IMR-90 (cell line): ENCODE measurements at regions not wholly inside any gene's neighbourhood (a gene's known extent, or its start where the extent isn't known, plus 50 kb on each side); places are given as distances from the start of the nearest gene placed in this dataset.

Experiments used
- ATAC-seq: fragments of 200-7000 bp; cut with Tn5 transposase; 2 replicates; pipeline ENCODE4 v1.9.1; 2020; ENCODE audit warnings: low read depth, mild to moderate bottlenecking, moderate library complexity
- BruUV-seq: library from RNA; stranded (reverse); fragments of 400-500 nt; replicated peaks from 2 replicates; lab custom pipeline; 2021; lab: Mats Ljungman, UMichigan
- CTCF ChIA-PET: fragments of 300-600 bp; formaldehyde crosslinking; extraction: SDS; loops from one replicate; lab custom pipeline; 2021; ENCODE audit warnings: antibody characterized with exemption; lab: Yijun Ruan, JAX
- POLR2A ChIA-PET: fragments of 300-600 bp; sonication (Branson Sonifier 250); formaldehyde crosslinking; loops from one replicate; lab custom pipeline; 2022; ENCODE audit warnings: antibody characterized with exemption; ENCODE audit not compliant: unreplicated experiment; lab: Charles Lee
- DNase-seq: peaks from one replicate; pipeline ENCODE4 v3.0.0; 2013
- H2AFZ ChIP-seq: replicated peaks from 2 replicates; pipeline ENCODE3; 2013; ENCODE audit warnings: low read length, mild to moderate bottlenecking; ENCODE audit not compliant: poor library complexity
- H2AK5ac ChIP-seq: 2 replicates; pipeline ENCODE4 v1.6.1; 2013; ENCODE audit warnings: low read depth, low read length, inconsistent platforms
- H2AK9ac ChIP-seq: replicated peaks from 2 replicates; pipeline ENCODE3; 2013; ENCODE audit warnings: mild to moderate bottlenecking, low read depth, low read length, moderate library complexity; ENCODE audit not compliant: poor library complexity
- H2BK120ac ChIP-seq: 2 replicates; pipeline ENCODE4 v1.6.1; 2013; ENCODE audit warnings: low read depth, low read length, inconsistent platforms
- H2BK15ac ChIP-seq: 3 replicates; pipeline ENCODE4 v1.6.1; 2013; ENCODE audit warnings: low read depth, low read length, inconsistent platforms
- H2BK20ac ChIP-seq: 2 replicates; pipeline ENCODE4 v1.6.1; 2013; ENCODE audit warnings: low read depth, mild to moderate bottlenecking, inconsistent platforms, low read length, moderate library complexity
- H2BK5ac ChIP-seq: 2 replicates; pipeline ENCODE4 v1.6.1; 2013; ENCODE audit warnings: mild to moderate bottlenecking, low read depth, low read length, inconsistent platforms; ENCODE audit not compliant: poor library complexity, severe bottlenecking
- H3K14ac ChIP-seq: replicated peaks from 2 replicates; pipeline ENCODE4 v1.6.1; 2013; ENCODE audit warnings: low read depth, low read length, inconsistent platforms
- H3K18ac ChIP-seq: 2 replicates; pipeline ENCODE4 v1.6.1; 2013; ENCODE audit warnings: low read depth, low read length, control low read depth
- H3K23ac ChIP-seq: 2 replicates; pipeline ENCODE4 v1.6.1; 2013; ENCODE audit warnings: low read depth, low read length, inconsistent platforms
- H3K27ac ChIP-seq: 2 replicates; pipeline ENCODE4 v1.5.1; 2013; ENCODE audit warnings: mild to moderate bottlenecking, control low read depth, low read length; ENCODE audit not compliant: insufficient read depth
- H3K27me3 ChIP-seq: 2 replicates; pipeline ENCODE4 v1.6.1; 2013; ENCODE audit warnings: low read length; ENCODE audit not compliant: control insufficient read depth, insufficient read depth
- H3K36me3 ChIP-seq: 2 replicates; pipeline ENCODE4 v1.6.1; 2013; ENCODE audit warnings: low read length, mixed read lengths; ENCODE audit not compliant: control insufficient read depth, insufficient read depth
- H3K4ac ChIP-seq: 2 replicates; pipeline ENCODE4 v1.6.1; 2013; ENCODE audit warnings: low read depth, low read length, inconsistent platforms
- H3K4me1 ChIP-seq: 2 replicates; pipeline ENCODE4 v1.6.1; 2013; ENCODE audit warnings: low read length, mixed read lengths; ENCODE audit not compliant: control insufficient read depth, insufficient read depth
- H3K4me2 ChIP-seq: 2 replicates; pipeline ENCODE4 v1.6.1; 2013; ENCODE audit warnings: low read depth, mild to moderate bottlenecking, control low read depth, low read length, moderate library complexity
- H3K4me3 ChIP-seq: 2 replicates; pipeline ENCODE4 v1.5.1; 2013; ENCODE audit warnings: low read depth, mild to moderate bottlenecking, control low read depth, low read length, moderate library complexity; ENCODE audit not compliant: insufficient read depth
- H3K56ac ChIP-seq: 2 replicates; pipeline ENCODE4 v1.6.1; 2013; ENCODE audit warnings: low read length, inconsistent platforms; ENCODE audit not compliant: insufficient read depth; ENCODE audit errors: extremely low read depth
- H3K79me1 ChIP-seq, 2 experiments: 2 replicates each; pipeline ENCODE4 v1.6.1; 2013; ENCODE audit warnings: low read length in 2 of 2, inconsistent platforms in 1 of 2, low read depth in 1 of 2
- H3K9ac ChIP-seq: 2 replicates; pipeline ENCODE4 v1.6.1; 2013; ENCODE audit warnings: low read depth, low read length, control low read depth
- H3K9me1 ChIP-seq: 2 replicates; pipeline ENCODE4 v1.6.1; 2013; ENCODE audit warnings: low read length, inconsistent platforms; ENCODE audit not compliant: insufficient read depth
- H3K9me3 ChIP-seq: 2 replicates; pipeline ENCODE4 v1.6.1; 2013; ENCODE audit warnings: low read length; ENCODE audit not compliant: control insufficient read depth, insufficient read depth
- H4K20me1 ChIP-seq: 2 replicates; pipeline ENCODE4 v1.6.1; 2013; ENCODE audit warnings: low read length, inconsistent platforms; ENCODE audit not compliant: insufficient read depth
- H4K5ac ChIP-seq: 2 replicates; pipeline ENCODE4 v1.6.1; 2013; ENCODE audit warnings: mild to moderate bottlenecking, low read depth, low read length, control low read depth
- H4K8ac ChIP-seq, 2 experiments: 2 replicates each; pipeline ENCODE4 v1.6.1; 2013; ENCODE audit warnings: low read depth in 2 of 2, low read length in 2 of 2, control low read depth in 1 of 2, inconsistent platforms in 1 of 2
- H4K91ac ChIP-seq: 2 replicates; pipeline ENCODE4 v1.6.1; 2013; ENCODE audit warnings: low read depth, low read length, inconsistent platforms; ENCODE audit not compliant: insufficient read depth
- CHD1 ChIP-seq: IDR thresholded peaks from 2 replicates; pipeline ENCODE4 v1.6.1; 2012; ENCODE audit warnings: low read depth, low read length, improper control_type of control experiment
- FOS ChIP-seq: fragments of 150-350 bp; IDR thresholded peaks from 2 replicates; pipeline ENCODE4 v1.6.1; 2016; ENCODE audit warnings: low read depth, low read length
- MAFK ChIP-seq: IDR thresholded peaks from 2 replicates; pipeline ENCODE4 v1.6.1; 2012; ENCODE audit warnings: low read depth, low read length, improper control_type of control experiment
- MAZ ChIP-seq: IDR thresholded peaks from 2 replicates; pipeline ENCODE4 v1.6.1; 2012; ENCODE audit warnings: low read depth, mild to moderate bottlenecking, low read length, improper control_type of control experiment, moderate library complexity, borderline replicate concordance
- RAD21 ChIP-seq: IDR thresholded peaks from 2 replicates; pipeline ENCODE4 v1.6.1; 2012; ENCODE audit warnings: low read length, improper control_type of control experiment
- SMC3 ChIP-seq: fragments of 150-350 bp; IDR thresholded peaks from 2 replicates; pipeline ENCODE4 v1.6.1; 2016; ENCODE audit warnings: low read depth, mild to moderate bottlenecking, antibody characterized with exemption, low read length, moderate library complexity
- WGBS, 2 experiments: methylation state at CpG; one replicate each; pipeline versions ENCODE4 v1.1.5 to v1.1.7; 2013; ENCODE audit warnings: missing lambda C conversion rate in 2 of 2; ENCODE audit not compliant: insufficient read length in 1 of 2; ENCODE audit errors: extremely low coverage in 2 of 2; 5-methylcytosine and 5-hydroxymethylcytosine counted together
- dilution Hi-C: fragments of 300-500 bp; cut with HindIII; formaldehyde crosslinking; loops from one replicate; pipeline ENCODE4 v1.14.3; 2018; ENCODE audit warnings: low sequenced_read_pairs; ENCODE audit not compliant: unreplicated experiment
- in situ Hi-C: fragments of 300-500 bp; cut with MboI; formaldehyde crosslinking; loops from 3 replicates; pipeline ENCODE4 v1.14.3; 2019; ENCODE audit warnings: low sequenced_read_pairs, inconsistent platforms, mixed read lengths
- intact Hi-C: fragments of 100-400 bp; cut with micrococcal nuclease; formaldehyde crosslinking; loops from 2 replicates; pipeline ENCODE4 v1.10.0; 2022
- TF ChIP-seq, protein P1 (sequence below): fragments of 150-350 bp; IDR thresholded peaks from 2 replicates; pipeline ENCODE4 v1.6.1; 2016; ENCODE audit warnings: low read depth, mild to moderate bottlenecking, low read length, moderate library complexity, borderline replicate concordance
- TF ChIP-seq, protein P2 (sequence below): fragments of 150-350 bp; IDR thresholded peaks from 2 replicates; pipeline ENCODE4 v1.6.1; 2017; ENCODE audit warnings: mild to moderate bottlenecking, antibody characterized with exemption, low read length, low read depth

- Histone ChIP-seq H4K20me1 (no peaks in the 10 kb centered on the region), H4K91ac (no peak overlapping the region), H3K4me3 (no peak overlapping the region), H3K9ac (no peak overlapping the region), H3K4me1 (no peaks in the 10 kb centered on the region), H2AFZ (no peak overlapping the region), H3K9me1 (no peaks in the 10 kb centered on the region), H3K56ac (no peak overlapping the region), H3K23ac (no peak overlapping the region), H3K79me1 (no peaks in the 10 kb centered on the region), H2AK9ac (no peak overlapping the region), H2AK5ac (no peak overlapping the region), H3K9me3 (no peaks in the 10 kb centered on the region; the same call in none of the 2 replicates), H4K5ac (no peak overlapping the region), H3K4ac (no peak overlapping the region), H3K14ac (no peak overlapping the region), H2BK120ac (no peak overlapping the region), H2BK20ac (no peak overlapping the region), H3K18ac (no peak overlapping the region), H3K36me3 (no peaks in the 10 kb centered on the region), H3K4me2 (no peak overlapping the region), H4K8ac (no peak overlapping the region), H3K27ac (no peak overlapping the region), H2BK15ac (no peak overlapping the region), H3K27me3 (no peaks in the 10 kb centered on the region), H2BK5ac (no peak overlapping the region)
- TF ChIP-seq, protein P1, sequence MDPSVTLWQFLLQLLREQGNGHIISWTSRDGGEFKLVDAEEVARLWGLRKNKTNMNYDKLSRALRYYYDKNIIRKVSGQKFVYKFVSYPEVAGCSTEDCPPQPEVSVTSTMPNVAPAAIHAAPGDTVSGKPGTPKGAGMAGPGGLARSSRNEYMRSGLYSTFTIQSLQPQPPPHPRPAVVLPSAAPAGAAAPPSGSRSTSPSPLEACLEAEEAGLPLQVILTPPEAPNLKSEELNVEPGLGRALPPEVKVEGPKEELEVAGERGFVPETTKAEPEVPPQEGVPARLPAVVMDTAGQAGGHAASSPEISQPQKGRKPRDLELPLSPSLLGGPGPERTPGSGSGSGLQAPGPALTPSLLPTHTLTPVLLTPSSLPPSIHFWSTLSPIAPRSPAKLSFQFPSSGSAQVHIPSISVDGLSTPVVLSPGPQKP: no peak
- no peak for TF ChIP-seq RAD21
- no peak for TF ChIP-seq CHD1
- TF ChIP-seq MAZ: no peak
- TF ChIP-seq MAFK: no peak
- no peak for TF ChIP-seq FOS
- TF ChIP-seq, protein P2, sequence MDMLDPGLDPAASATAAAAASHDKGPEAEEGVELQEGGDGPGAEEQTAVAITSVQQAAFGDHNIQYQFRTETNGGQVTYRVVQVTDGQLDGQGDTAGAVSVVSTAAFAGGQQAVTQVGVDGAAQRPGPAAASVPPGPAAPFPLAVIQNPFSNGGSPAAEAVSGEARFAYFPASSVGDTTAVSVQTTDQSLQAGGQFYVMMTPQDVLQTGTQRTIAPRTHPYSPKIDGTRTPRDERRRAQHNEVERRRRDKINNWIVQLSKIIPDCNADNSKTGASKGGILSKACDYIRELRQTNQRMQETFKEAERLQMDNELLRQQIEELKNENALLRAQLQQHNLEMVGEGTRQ: no peak
- TF ChIP-seq SMC3: no peak
- CTCF ChIA-PET: no interaction called here
- dilution Hi-C loops: no loop called here
- DNase-seq (no peak), ATAC-seq (no peak)
- intact Hi-C loops: no loop called here
- WGBS, 2 experiments: no CpG with 5 or more reads among the region's 2 CpGs
- in situ Hi-C loops: no loop called here
- no TSS peak for BruUV-seq
- POLR2A ChIA-PET: no interaction called here
These were observed 248.2 kb downstream of the PLA2G4A start for GRCh38 chr1:187076922-187077321.
